HCT116 (cell line): ENCODE measurements at regions not wholly inside any gene's neighbourhood (a gene's known extent, or its start where the extent isn't known, plus 50 kb on each side); places are given as distances from the start of the nearest gene placed in this dataset.

Experiments used
- ATAC-seq: fragments of 200-7000 bp; cut with Tn5 transposase; 2 replicates; pipeline ENCODE4 v1.9.1; 2020; ENCODE audit warnings: mild to moderate bottlenecking, moderate library complexity
- BruUV-seq: library from RNA; stranded (reverse); fragments of 400-500 nt; replicated peaks from 2 replicates; lab custom pipeline; 2021; lab: Mats Ljungman, UMichigan
- CTCF ChIA-PET: fragments of 300-600 bp; sonication (Branson Sonifier 250); formaldehyde crosslinking; loops from one replicate; lab custom pipeline; 2021; ENCODE audit warnings: antibody characterized with exemption; lab: Charles Lee
- POLR2A ChIA-PET: fragments of 300-600, 350-600 bp; sonication (Branson Sonifier 250); formaldehyde crosslinking; loops from one replicate; lab custom pipeline; 2021; ENCODE audit warnings: antibody characterized with exemption; lab: Charles Lee
- RAD21 ChIA-PET, 2 experiments: fragments of 300-600 bp; sonication (Branson Sonifier 250); formaldehyde crosslinking; loops; one replicate each; lab custom pipeline; 2023; ENCODE audit warnings: low total read pairs in 2 of 2; ENCODE audit not compliant: uncharacterized antibody in 2 of 2, unreplicated experiment in 2 of 2, low non-redundant PET in 1 of 2; lab: Charles Lee
- DNase-seq: peaks from one replicate; pipeline ENCODE4 v3.0.0-alpha.2; 2010; ENCODE audit warnings: low read depth, low spot score
- H2AFZ ChIP-seq: fragments of 200-600 bp; shearing (Covaris generic), sonication (generic); 2 replicates; pipeline ENCODE4 v1.6.1; 2017; ENCODE audit warnings: low read depth, mixed run types, mixed read lengths, antibody characterized with exemption, low read length; ENCODE audit not compliant: poor library complexity, severe bottlenecking
- H3K27ac ChIP-seq: 2 replicates; pipeline ENCODE4 v1.5.1; 2012; ENCODE audit warnings: low read depth, low read length
- H3K27me3 ChIP-seq: fragments of 200-600 bp; sonication (generic); 2 replicates; pipeline ENCODE4 v1.6.1; 2016; ENCODE audit warnings: mixed run types, low read length, mixed read lengths; ENCODE audit not compliant: insufficient read depth
- H3K36me3 ChIP-seq, 2 experiments: fragments of 200-500 bp in 1 of 2; fragments of 200-600 bp in 1 of 2; sonication (Bioruptor generic) in 1 of 2; sonication (generic) in 1 of 2; 2 replicates each; pipeline versions ENCODE4 v1.5.1 to v1.6.1; 2014 to 2016; ENCODE audit warnings: low read length in 2 of 2, inconsistent platforms in 1 of 2, mixed read lengths in 1 of 2, mixed run types in 1 of 2; ENCODE audit not compliant: insufficient read depth in 2 of 2, control insufficient read depth in 1 of 2
- H3K4me1 ChIP-seq, 2 experiments: fragments of 200-600 bp in 1 of 2; sonication (generic) in 1 of 2; 2 replicates each; pipeline versions ENCODE4 v1.5.1 to v1.6.1; 2012 to 2017; ENCODE audit warnings: low read length in 2 of 2, inconsistent platforms in 1 of 2, mild to moderate bottlenecking in 1 of 2, mixed read lengths in 1 of 2, mixed run types in 1 of 2, moderate library complexity in 1 of 2; ENCODE audit not compliant: insufficient read depth in 2 of 2, control insufficient read depth in 1 of 2
- H3K4me2 ChIP-seq: fragments of 200-600 bp; sonication (generic); 2 replicates; pipeline ENCODE4 v1.6.1; 2017; ENCODE audit warnings: mixed run types, low read length, mixed read lengths
- H3K4me3 ChIP-seq, 2 experiments: fragments of 200-600 bp in 1 of 2; sonication (generic) in 1 of 2; replicated peaks in 1 of 2; 2 replicates each; pipeline ENCODE4 v1.5.1; 2011 to 2016; ENCODE audit warnings: low read length in 2 of 2, control low read depth in 1 of 2, low read depth in 1 of 2, mild to moderate bottlenecking in 1 of 2, mixed read lengths in 1 of 2, mixed run types in 1 of 2
- H3K79me2 ChIP-seq: fragments of 200-600 bp; sonication (generic); 2 replicates; pipeline ENCODE4 v1.6.1; 2017; ENCODE audit warnings: mild to moderate bottlenecking, mixed run types, low read length, moderate library complexity, mixed read lengths; ENCODE audit not compliant: insufficient read depth
- H3K9ac ChIP-seq: fragments of 200-600 bp; sonication (generic); 2 replicates; pipeline ENCODE4 v1.6.1; 2016; ENCODE audit warnings: low read length, mixed read lengths
- H3K9me2 ChIP-seq: fragments of 200-600 bp; sonication (generic), shearing (Covaris generic); 2 replicates; pipeline ENCODE4 v1.6.1; 2017; ENCODE audit warnings: mixed run types, mild to moderate bottlenecking, moderate library complexity; ENCODE audit not compliant: insufficient read depth
- H3K9me3 ChIP-seq, 2 experiments: fragments of 200-500 bp in 1 of 2; fragments of 200-600 bp in 1 of 2; sonication (Bioruptor generic) in 1 of 2; sonication (generic) in 1 of 2; 2 replicates each; pipeline ENCODE4 v1.6.1; 2014 to 2017; ENCODE audit warnings: low read length in 2 of 2, mixed read lengths in 2 of 2, inconsistent platforms in 1 of 2, low read depth in 1 of 2, mild to moderate bottlenecking in 1 of 2, mixed run types in 1 of 2, moderate library complexity in 1 of 2; ENCODE audit not compliant: control insufficient read depth in 1 of 2, insufficient read depth in 1 of 2
- H4K20me1 ChIP-seq: fragments of 200-600 bp; sonication (generic), shearing (Covaris generic); 2 replicates; pipeline ENCODE4 v1.6.1; 2017; ENCODE audit warnings: mixed run types, mild to moderate bottlenecking, moderate library complexity; ENCODE audit not compliant: insufficient read depth
- CBX3 ChIP-seq: IDR thresholded peaks from 2 replicates; pipeline ENCODE4 v1.6.1; 2012; ENCODE audit warnings: low read depth
- CEBPB ChIP-seq: IDR thresholded peaks from 2 replicates; pipeline ENCODE4 v1.6.1; 2012; ENCODE audit warnings: low read depth
- EGR1 ChIP-seq: IDR thresholded peaks from 2 replicates; pipeline ENCODE4 v1.6.1; 2012; ENCODE audit warnings: low read depth
- ELF1 ChIP-seq: IDR thresholded peaks from 2 replicates; pipeline ENCODE4 v1.6.1; 2012; ENCODE audit warnings: low read depth, borderline replicate concordance
- EZH2 ChIP-seq: fragments of 200-600 bp; sonication (generic); IDR thresholded peaks from 2 replicates; pipeline ENCODE4 v1.6.1; 2017; ENCODE audit warnings: antibody characterized with exemption, mixed run types
- EZH2phosphoT487 ChIP-seq: fragments of 200-600 bp; IDR thresholded peaks from 2 replicates; pipeline ENCODE4 v1.6.1; 2018; ENCODE audit warnings: antibody characterized with exemption, borderline replicate concordance
- FOSL1 ChIP-seq: IDR thresholded peaks from 2 replicates; pipeline ENCODE4 v1.6.1; 2012; ENCODE audit warnings: low read depth
- MAX ChIP-seq: IDR thresholded peaks from 2 replicates; pipeline ENCODE4 v1.6.1; 2012
- POLR2A ChIP-seq: IDR thresholded peaks from 2 replicates; pipeline ENCODE4 v1.7.0; 2011; ENCODE audit warnings: borderline replicate concordance; ENCODE audit not compliant: insufficient read depth, insufficient read length; ENCODE audit errors: extremely low read depth
- POLR2AphosphoS5 ChIP-seq: IDR thresholded peaks from 2 replicates; pipeline ENCODE4 v1.6.1; 2011; ENCODE audit warnings: mild to moderate bottlenecking, low read depth, low read length, moderate library complexity
- RAD21 ChIP-seq: IDR thresholded peaks from 2 replicates; pipeline ENCODE4 v1.6.1; 2012; ENCODE audit warnings: low read depth, mild to moderate bottlenecking
- REST ChIP-seq: IDR thresholded peaks from 2 replicates; pipeline ENCODE4 v1.6.1; 2012; ENCODE audit warnings: low read depth
- SP1 ChIP-seq: IDR thresholded peaks from 2 replicates; pipeline ENCODE4 v1.6.1; 2012; ENCODE audit warnings: low read depth
- SRF ChIP-seq: IDR thresholded peaks from 2 replicates; pipeline ENCODE4 v1.6.1; 2012; ENCODE audit warnings: low read depth
- YY1 ChIP-seq: IDR thresholded peaks from 2 replicates; pipeline ENCODE4 v1.6.1; 2011; ENCODE audit warnings: low read length, low read depth, moderate library complexity, mild to moderate bottlenecking; ENCODE audit not compliant: insufficient replicate concordance; ENCODE audit errors: extremely low read depth
- ZBTB33 ChIP-seq: IDR thresholded peaks from 2 replicates; pipeline ENCODE4 v1.6.1; 2011; ENCODE audit warnings: mild to moderate bottlenecking, low read length, moderate library complexity; ENCODE audit not compliant: insufficient replicate concordance; ENCODE audit errors: extremely low read depth
- ZFX ChIP-seq: fragments of 450-650 bp; IDR thresholded peaks from 2 replicates; pipeline ENCODE4 v1.6.1; 2017
- ZNF274 ChIP-seq: fragments of 200-500 bp; sonication (Bioruptor generic); IDR thresholded peaks from 2 replicates; pipeline ENCODE4 v1.6.1; 2014; ENCODE audit warnings: mild to moderate bottlenecking, low read depth, low read length, inconsistent platforms
- intact Hi-C: fragments of 100-400 bp; cut with micrococcal nuclease; formaldehyde crosslinking; loops from 2 replicates; pipeline ENCODE4 v1.10.0; 2022

- no peaks in the 10 kb centered on the region for H4K20me1 ChIP-seq
- intact Hi-C loops, result no loop called here
- ChIA-PET CTCF (no interaction called here), RAD21 (no interaction called here), POLR2A (no interaction called here)
- H3K27ac ChIP-seq, result no peak overlapping the region
- TF ChIP-seq YY1, result no peak
- H3K9me2 ChIP-seq, result no peaks in the 10 kb centered on the region
- H3K27me3 ChIP-seq, result no peaks in the 10 kb centered on the region
- H3K9ac ChIP-seq, result no peak overlapping the region
- no TSS peak for BruUV-seq
- H3K4me2 ChIP-seq, result no peak overlapping the region
- no peaks in the 10 kb centered on the region for H3K79me2 ChIP-seq
- H3K4me3 ChIP-seq, result no peak overlapping the region
- H3K9me3 ChIP-seq, result peaks cover 4 to 11% of the 10 kb centered on the region in 2 experiments; a peak in 2 of 4 replicates
- H3K4me1 ChIP-seq, result no peaks in the 10 kb centered on the region
- no peaks in the 10 kb centered on the region for H3K36me3 ChIP-seq
- ATAC-seq, result no peak
- no peak overlapping the region for H2AFZ ChIP-seq
- no peak for DNase-seq
These were observed 1628.7 kb downstream of the MAT2B start for GRCh38 chr5:165134155-165134554.

GRCh38 chr5:165135565-165135964, 1630.1 kb downstream of the MAT2B start:
- H3K4me3 ChIP-seq, result no peak overlapping the region
- RAD21 ChIA-PET, result no interaction called here
- TF ChIP-seq ZBTB33 (no peak), POLR2A (no peak), EZH2 (no peak), ELF1 (no peak), EGR1 (no peak), ZFX (no peak), ZNF274 (no peak), POLR2AphosphoS5 (no peak), CBX3 (no peak), FOSL1 (no peak), SP1 (no peak), SRF (no peak), RAD21 (no peak), EZH2phosphoT487 (no peak), YY1 (no peak), CEBPB (no peak), REST (no peak), MAX (no peak)
- intact Hi-C loops, result no loop called here
- H3K9ac ChIP-seq, result no peak overlapping the region
- no peaks in the 10 kb centered on the region for H3K9me2 ChIP-seq
- H3K36me3 ChIP-seq, result no peaks in the 10 kb centered on the region
- no peaks in the 10 kb centered on the region for H3K4me1 ChIP-seq
- ATAC-seq (no peak), DNase-seq (no peak)
- no peak overlapping the region for H3K27ac ChIP-seq
- no TSS peak for BruUV-seq
- CTCF ChIA-PET, result no interaction called here
- no peaks in the 10 kb centered on the region for H3K79me2 ChIP-seq
- no peak overlapping the region for H2AFZ ChIP-seq
- no peaks in the 10 kb centered on the region for H4K20me1 ChIP-seq
- peaks cover 4 to 11% of the 10 kb centered on the region in 2 experiments; a peak in 2 of 4 replicates for H3K9me3 ChIP-seq
- H3K27me3 ChIP-seq, result no peaks in the 10 kb centered on the region
- POLR2A ChIA-PET, result no interaction called here
- no peak overlapping the region for H3K4me2 ChIP-seq
